ENCODE measurements at regions not wholly inside any gene's neighbourhood (a gene's known extent, or its start where the extent isn't known, plus 50 kb on each side); places are given as distances from the start of the nearest gene placed in this dataset.

- TF ChIP-seq, protein P1, sequence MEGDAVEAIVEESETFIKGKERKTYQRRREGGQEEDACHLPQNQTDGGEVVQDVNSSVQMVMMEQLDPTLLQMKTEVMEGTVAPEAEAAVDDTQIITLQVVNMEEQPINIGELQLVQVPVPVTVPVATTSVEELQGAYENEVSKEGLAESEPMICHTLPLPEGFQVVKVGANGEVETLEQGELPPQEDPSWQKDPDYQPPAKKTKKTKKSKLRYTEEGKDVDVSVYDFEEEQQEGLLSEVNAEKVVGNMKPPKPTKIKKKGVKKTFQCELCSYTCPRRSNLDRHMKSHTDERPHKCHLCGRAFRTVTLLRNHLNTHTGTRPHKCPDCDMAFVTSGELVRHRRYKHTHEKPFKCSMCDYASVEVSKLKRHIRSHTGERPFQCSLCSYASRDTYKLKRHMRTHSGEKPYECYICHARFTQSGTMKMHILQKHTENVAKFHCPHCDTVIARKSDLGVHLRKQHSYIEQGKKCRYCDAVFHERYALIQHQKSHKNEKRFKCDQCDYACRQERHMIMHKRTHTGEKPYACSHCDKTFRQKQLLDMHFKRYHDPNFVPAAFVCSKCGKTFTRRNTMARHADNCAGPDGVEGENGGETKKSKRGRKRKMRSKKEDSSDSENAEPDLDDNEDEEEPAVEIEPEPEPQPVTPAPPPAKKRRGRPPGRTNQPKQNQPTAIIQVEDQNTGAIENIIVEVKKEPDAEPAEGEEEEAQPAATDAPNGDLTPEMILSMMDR (IDR thresholded peaks at IDR 0.05; ENCODE audit: insufficient read depth, low read depth, low read length): no peak
- no peak for TF ChIP-seq EZH2 (IDR thresholded peaks at IDR 0.05; ENCODE audit: insufficient read depth, low read length)
Observed at GRCh38 chr2:17179145-17179808, 339.0 kb downstream of the RAD51AP2 start.
